ENCODE measurements at regions not wholly inside any gene's neighbourhood (a gene's known extent, or its start where the extent isn't known, plus 50 kb on each side); places are given as distances from the start of the nearest gene placed in this dataset.

- DNase-seq, result no peak
- Histone ChIP-seq H3K27me3 (replicated peaks) (no peaks in the 10 kb centered on the region), H3K4me3 (ENCODE audit: low read depth, low read length) (no peak overlapping the region), H3K27ac (no peak overlapping the region), H3K36me3 (replicated peaks) (no peaks in the 10 kb centered on the region)
- TF ChIP-seq CTCF (IDR thresholded peaks at IDR 0.05; ENCODE audit: low read depth, low read length, missing control alignments), result no peak
- in situ Hi-C loops (cut with HindIII; ENCODE audit: low pct_ligation_motif_present, low sequenced_read_pairs), result no loop called here
Measured at GRCh38 chr21:15278851-15279250, 214.1 kb upstream of the NRIP1 start.

- H3K27ac ChIP-seq, result no peak overlapping the region
- no peak for TF ChIP-seq CTCF (IDR thresholded peaks at IDR 0.05; ENCODE audit: low read depth, low read length, missing control alignments)
- no peak overlapping the region for H3K4me3 ChIP-seq (ENCODE audit: low read depth, low read length)
- DNase-seq, result no peak
- H3K27me3 ChIP-seq (replicated peaks), result no peaks in the 10 kb centered on the region
- H3K36me3 ChIP-seq (replicated peaks), result no peaks in the 10 kb centered on the region
- in situ Hi-C loops (cut with HindIII; ENCODE audit: low pct_ligation_motif_present, low sequenced_read_pairs), result no loop called here
Measured at GRCh38 chr21:15279482-15279881, 214.7 kb upstream of the NRIP1 start.

GRCh38 chr21:15281714-15282113 lies 216.9 kb upstream of the NRIP1 start:
- in situ Hi-C loops (cut with HindIII; ENCODE audit: low pct_ligation_motif_present, low sequenced_read_pairs), result no loop called here
- no peaks in the 10 kb centered on the region for H3K27me3 ChIP-seq (replicated peaks)
- H3K4me3 ChIP-seq (ENCODE audit: low read depth, low read length), result no peak overlapping the region
- H3K36me3 ChIP-seq (replicated peaks), result no peaks in the 10 kb centered on the region
- DNase-seq, result no peak
- TF ChIP-seq CTCF (IDR thresholded peaks at IDR 0.05; ENCODE audit: low read depth, low read length, missing control alignments), result no peak
- H3K27ac ChIP-seq, result no peak overlapping the region

- DNase-seq, result no peak
- no peak for TF ChIP-seq CTCF (IDR thresholded peaks at IDR 0.05; ENCODE audit: low read depth, low read length, missing control alignments)
- no peak overlapping the region for H3K4me3 ChIP-seq (ENCODE audit: low read depth, low read length)
- no peaks in the 10 kb centered on the region for H3K36me3 ChIP-seq (replicated peaks)
- H3K27ac ChIP-seq, result no peak overlapping the region
- no peaks in the 10 kb centered on the region for H3K27me3 ChIP-seq (replicated peaks)
- in situ Hi-C loops (cut with HindIII; ENCODE audit: low pct_ligation_motif_present, low sequenced_read_pairs), result no loop called here
Measured at GRCh38 chr21:15282665-15283064, 217.9 kb upstream of the NRIP1 start.

GRCh38 chr21:15283138-15283537 lies 218.3 kb upstream of the NRIP1 start:
- no peaks in the 10 kb centered on the region for H3K36me3 ChIP-seq (replicated peaks)
- no peaks in the 10 kb centered on the region for H3K27me3 ChIP-seq (replicated peaks)
- H3K27ac ChIP-seq, result no peak overlapping the region
- no peak overlapping the region for H3K4me3 ChIP-seq (ENCODE audit: low read depth, low read length)
- DNase-seq, result no peak
- in situ Hi-C loops (cut with HindIII; ENCODE audit: low pct_ligation_motif_present, low sequenced_read_pairs), result no loop called here
- TF ChIP-seq CTCF (IDR thresholded peaks at IDR 0.05; ENCODE audit: low read depth, low read length, missing control alignments), result no peak

- DNase-seq, result no peak
Measured at GRCh38 chr21:15283789-15284188, 219.0 kb upstream of the NRIP1 start.

More at GRCh38 chr21:15283789-15284188, 219.0 kb upstream of the NRIP1 start:
- TF ChIP-seq CTCF (IDR thresholded peaks at IDR 0.05; ENCODE audit: low read depth, low read length, missing control alignments), result no peak
- Histone ChIP-seq H3K36me3 (replicated peaks) (no peaks in the 10 kb centered on the region), H3K4me3 (ENCODE audit: low read depth, low read length) (no peak overlapping the region), H3K27ac (no peak overlapping the region), H3K27me3 (replicated peaks) (no peaks in the 10 kb centered on the region)
- in situ Hi-C loops (cut with HindIII; ENCODE audit: low pct_ligation_motif_present, low sequenced_read_pairs), result no loop called here

Measured in brain microvascular endothelial cell (primary cell).